ENCODE measurements at regions not wholly inside any gene's neighbourhood (a gene's known extent, or its start where the extent isn't known, plus 50 kb on each side); places are given as distances from the start of the nearest gene placed in this dataset.
"Not testable (repeated sequence)": the region's sequence is repeated elsewhere in the genome, so short reads cannot be mapped to it uniquely, and the experiment has no call there.

DNA sequence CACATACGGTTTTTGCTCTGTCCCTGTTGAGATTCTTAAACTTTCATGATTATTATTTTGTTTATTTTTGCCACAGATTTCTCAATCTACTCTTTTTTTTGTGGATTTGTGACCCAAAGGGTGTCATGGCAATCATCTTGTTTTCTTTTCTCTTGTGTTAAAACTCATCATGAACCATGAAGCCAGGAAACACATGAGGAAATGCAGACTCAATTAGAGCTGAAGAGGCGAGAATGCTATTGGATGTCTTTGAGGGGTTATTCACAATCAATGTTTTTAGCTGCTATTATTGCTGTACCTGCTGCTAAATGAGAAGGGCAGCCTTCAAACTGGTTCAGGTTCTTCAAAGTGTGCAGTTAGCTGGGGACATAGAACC, 99.5 kb upstream of the MMADHC start:
- intact Hi-C loops (cut with DNase I, micrococcal nuclease): no loop called here
- Histone ChIP-seq H3K4me1 (ENCODE audit: insufficient read depth, low read length) (no peaks in the 10 kb centered on the region), H3K27ac (ENCODE audit: low read depth in 1 of 2, low read length in 2 of 2) (no peak overlapping the region), H3K27me3 (ENCODE audit: control insufficient read depth in 1 of 2, insufficient read depth in 2 of 2, low read length in 2 of 2) (no peaks in the 10 kb centered on the region), H3K36me3 (ENCODE audit: insufficient read depth, low read length) (no peaks in the 10 kb centered on the region), H3K4me3 (ENCODE audit: low read length) (no peak overlapping the region), H3K9me3 (ENCODE audit: control insufficient read depth in 1 of 2, insufficient read depth in 1 of 2, low read length in 2 of 2) (no peaks in the 10 kb centered on the region)
- DNase-seq (no peak), ATAC-seq (ENCODE audit: poor library complexity) (no peak)
- TF ChIP-seq, protein P1, sequence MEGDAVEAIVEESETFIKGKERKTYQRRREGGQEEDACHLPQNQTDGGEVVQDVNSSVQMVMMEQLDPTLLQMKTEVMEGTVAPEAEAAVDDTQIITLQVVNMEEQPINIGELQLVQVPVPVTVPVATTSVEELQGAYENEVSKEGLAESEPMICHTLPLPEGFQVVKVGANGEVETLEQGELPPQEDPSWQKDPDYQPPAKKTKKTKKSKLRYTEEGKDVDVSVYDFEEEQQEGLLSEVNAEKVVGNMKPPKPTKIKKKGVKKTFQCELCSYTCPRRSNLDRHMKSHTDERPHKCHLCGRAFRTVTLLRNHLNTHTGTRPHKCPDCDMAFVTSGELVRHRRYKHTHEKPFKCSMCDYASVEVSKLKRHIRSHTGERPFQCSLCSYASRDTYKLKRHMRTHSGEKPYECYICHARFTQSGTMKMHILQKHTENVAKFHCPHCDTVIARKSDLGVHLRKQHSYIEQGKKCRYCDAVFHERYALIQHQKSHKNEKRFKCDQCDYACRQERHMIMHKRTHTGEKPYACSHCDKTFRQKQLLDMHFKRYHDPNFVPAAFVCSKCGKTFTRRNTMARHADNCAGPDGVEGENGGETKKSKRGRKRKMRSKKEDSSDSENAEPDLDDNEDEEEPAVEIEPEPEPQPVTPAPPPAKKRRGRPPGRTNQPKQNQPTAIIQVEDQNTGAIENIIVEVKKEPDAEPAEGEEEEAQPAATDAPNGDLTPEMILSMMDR (IDR thresholded peaks at IDR 0.05): no peak
- Mint-ChIP-seq H3K4me1 (ENCODE audit: low read depth) (no peaks in the 10 kb centered on the region), H3K36me3 (ENCODE audit: low read depth) (no peaks in the 10 kb centered on the region), H3K9me3 (peaks cover 6% of the 10 kb centered on the region), H3K27me3 (no peaks in the 10 kb centered on the region), H3K4me3 (no peak overlapping the region), H3K27ac (no peak overlapping the region)
- POLR2A ChIA-PET: no interaction called here
- CTCF ChIA-PET: no interaction called here

GRCh38 chr2:149686136-149687051, 98.8 kb upstream of the MMADHC start:
- H3K4me3 ChIP-seq (ENCODE audit: low read length): no peak overlapping the region
- peaks cover 6% of the 10 kb centered on the region for H3K9me3 Mint-ChIP-seq
- ATAC-seq (ENCODE audit: poor library complexity): no peak
- intact Hi-C loops (cut with DNase I, micrococcal nuclease): no loop called here
- no peaks in the 10 kb centered on the region for H3K36me3 ChIP-seq (ENCODE audit: insufficient read depth, low read length)
- no peaks in the 10 kb centered on the region for H3K36me3 Mint-ChIP-seq (ENCODE audit: low read depth)
- H3K27ac Mint-ChIP-seq: no peak overlapping the region
- CTCF ChIA-PET: no interaction called here
- POLR2A ChIA-PET: no interaction called here
- H3K27me3 ChIP-seq (ENCODE audit: control insufficient read depth in 1 of 2, insufficient read depth in 2 of 2, low read length in 2 of 2): no peaks in the 10 kb centered on the region
- TF ChIP-seq, protein P1 (IDR thresholded peaks at IDR 0.05): no peak
- H3K4me1 ChIP-seq (ENCODE audit: insufficient read depth, low read length): no peaks in the 10 kb centered on the region
- H3K27me3 Mint-ChIP-seq: no peaks in the 10 kb centered on the region
- no peaks in the 10 kb centered on the region for H3K9me3 ChIP-seq (ENCODE audit: control insufficient read depth in 1 of 2, insufficient read depth in 1 of 2, low read length in 2 of 2)
- no peak overlapping the region for H3K27ac ChIP-seq (ENCODE audit: low read depth in 1 of 2, low read length in 2 of 2)
- no peak for DNase-seq
- H3K4me1 Mint-ChIP-seq (ENCODE audit: low read depth): no peaks in the 10 kb centered on the region
- H3K4me3 Mint-ChIP-seq: no peak overlapping the region

- H3K4me1 ChIP-seq (ENCODE audit: insufficient read depth, low read length); CTCF ChIA-PET; H3K27ac Mint-ChIP-seq; intact Hi-C loops (cut with DNase I, micrococcal nuclease); POLR2A ChIA-PET; H3K4me1 Mint-ChIP-seq (ENCODE audit: low read depth); H3K27ac ChIP-seq (ENCODE audit: low read depth in 1 of 2, low read length in 2 of 2); H3K9me3 Mint-ChIP-seq; H3K27me3 Mint-ChIP-seq; H3K4me3 ChIP-seq (ENCODE audit: low read length); H3K27me3 ChIP-seq (ENCODE audit: control insufficient read depth in 1 of 2, insufficient read depth in 2 of 2, low read length in 2 of 2); H3K36me3 ChIP-seq (ENCODE audit: insufficient read depth, low read length); ATAC-seq (ENCODE audit: poor library complexity); H3K9me3 ChIP-seq (ENCODE audit: control insufficient read depth in 1 of 2, insufficient read depth in 1 of 2, low read length in 2 of 2); H3K36me3 Mint-ChIP-seq (ENCODE audit: low read depth); H3K4me3 Mint-ChIP-seq; DNase-seq: not testable (repeated sequence)
These were observed 97.8 kb upstream of the MMADHC start for GRCh38 chr2:149685401-149685800.

GRCh38 chr2:149679286-149679685, 91.7 kb upstream of the MMADHC start:
- Histone ChIP-seq H3K36me3 (ENCODE audit: insufficient read depth, low read length) (no peaks in the 10 kb centered on the region), H3K4me1 (ENCODE audit: insufficient read depth, low read length) (no peaks in the 10 kb centered on the region), H3K27me3 (ENCODE audit: control insufficient read depth in 1 of 2, insufficient read depth in 2 of 2, low read length in 2 of 2) (no peaks in the 10 kb centered on the region), H3K4me3 (ENCODE audit: low read length) (no peak overlapping the region), H3K27ac (ENCODE audit: low read depth in 1 of 2, low read length in 2 of 2) (no peak overlapping the region), H3K9me3 (ENCODE audit: control insufficient read depth in 1 of 2, insufficient read depth in 1 of 2, low read length in 2 of 2) (no peaks in the 10 kb centered on the region)
- intact Hi-C loops (cut with DNase I, micrococcal nuclease): no loop called here
- ChIA-PET POLR2A (no interaction called here), CTCF (no interaction called here)
- no peaks in the 10 kb centered on the region for H3K4me1 Mint-ChIP-seq (ENCODE audit: low read depth)
- no peak for DNase-seq
- H3K36me3 Mint-ChIP-seq (ENCODE audit: low read depth): no peaks in the 10 kb centered on the region
- H3K27ac Mint-ChIP-seq: no peak overlapping the region
- H3K9me3 Mint-ChIP-seq: peaks cover 8% of the 10 kb centered on the region
- TF ChIP-seq, protein P1 (IDR thresholded peaks at IDR 0.05): no peak
- peaks cover 10% of the 10 kb centered on the region for H3K27me3 Mint-ChIP-seq
- no peak overlapping the region for H3K4me3 Mint-ChIP-seq
- ATAC-seq (ENCODE audit: poor library complexity): no peak

All from CD4-positive, alpha-beta T cell (primary cell).